GM23338 (cell line): ENCODE measurements at regions not wholly inside any gene's neighbourhood (a gene's known extent, or its start where the extent isn't known, plus 50 kb on each side); places are given as distances from the start of the nearest gene placed in this dataset.

Experiments used
- ATAC-seq: fragments of 200-7000 bp; cut with Tn5 transposase; 3 replicates; pipeline ENCODE4 v1.9.1; 2020
- DNase-seq: peaks from one replicate; pipeline ENCODE4 v3.0.0-alpha.2; 2015; ENCODE audit warnings: low spot score
- H2AFZ ChIP-seq: fragments of 200-600 bp; sonication (generic); 2 replicates; pipeline ENCODE4 v1.8.0; 2016; ENCODE audit warnings: antibody characterized with exemption, mild to moderate bottlenecking, moderate library complexity
- H3F3A ChIP-seq: fragments of 200-600 bp; sonication (generic); replicated peaks from 2 replicates; pipeline ENCODE4 v1.8.0; 2017; ENCODE audit warnings: antibody characterized with exemption, mixed run types, low read depth
- H3K27ac ChIP-seq: fragments of 200-600 bp; sonication (generic); 2 replicates; pipeline ENCODE4 v1.6.1; 2016; ENCODE audit warnings: low read depth
- H3K27me3 ChIP-seq: fragments of 200-600 bp; sonication (generic); 2 replicates; pipeline ENCODE4 v1.8.0; 2016; ENCODE audit warnings: mild to moderate bottlenecking, mixed run types, moderate library complexity; ENCODE audit not compliant: insufficient read depth
- H3K36me3 ChIP-seq: fragments of 200-600 bp; sonication (generic); 2 replicates; pipeline ENCODE4 v1.8.0; 2016; ENCODE audit warnings: mild to moderate bottlenecking; ENCODE audit not compliant: insufficient read depth
- H3K4me1 ChIP-seq: fragments of 200-600 bp; sonication (generic); 2 replicates; pipeline ENCODE4 v1.8.0; 2016; ENCODE audit warnings: mild to moderate bottlenecking, moderate library complexity; ENCODE audit not compliant: insufficient read depth
- H3K4me2 ChIP-seq: fragments of 200-600 bp; sonication (generic); 2 replicates; pipeline ENCODE4 v1.7.1; 2017; ENCODE audit warnings: mixed run types
- H3K4me3 ChIP-seq: fragments of 200-600 bp; sonication (generic); 2 replicates; pipeline ENCODE4 v1.6.1; 2016; ENCODE audit warnings: mixed run types
- H3K79me2 ChIP-seq: fragments of 200-600 bp; sonication (generic); replicated peaks from 2 replicates; pipeline ENCODE4 v1.8.0; 2017; ENCODE audit warnings: mild to moderate bottlenecking; ENCODE audit not compliant: insufficient read depth
- H3K9me2 ChIP-seq: fragments of 200-600 bp; sonication (generic); 2 replicates; pipeline ENCODE4 v1.8.0; 2017; ENCODE audit not compliant: insufficient read depth
- H4K20me1 ChIP-seq: fragments of 200-600 bp; sonication (generic); replicated peaks from 2 replicates; pipeline ENCODE4 v1.8.0; 2017; ENCODE audit warnings: mild to moderate bottlenecking; ENCODE audit not compliant: insufficient read depth
- H3K27ac Mint-ChIP-seq: 2 replicates; pipeline ENCODE4 v1.8.0; 2020; ENCODE audit warnings: inconsistent platforms, mild to moderate bottlenecking, moderate library complexity, mixed read lengths
- H3K27me3 Mint-ChIP-seq: 3 replicates; pipeline ENCODE4 v1.8.0; 2022; ENCODE audit warnings: low read depth, mild to moderate bottlenecking, moderate library complexity, mixed read lengths, inconsistent platforms; ENCODE audit not compliant: insufficient read depth, poor library complexity
- H3K36me3 Mint-ChIP-seq: 3 replicates; pipeline ENCODE4 v1.8.0; 2021; ENCODE audit warnings: low read depth, mild to moderate bottlenecking, inconsistent platforms, moderate library complexity, mixed read lengths
- H3K4me1 Mint-ChIP-seq: 3 replicates; pipeline ENCODE4 v1.8.0; 2020; ENCODE audit warnings: mild to moderate bottlenecking, inconsistent platforms, mixed read lengths
- H3K4me3 Mint-ChIP-seq: 3 replicates; pipeline ENCODE4 v1.8.0; 2021; ENCODE audit warnings: moderate library complexity, mild to moderate bottlenecking, inconsistent platforms, mixed read lengths
- H3K9me3 Mint-ChIP-seq: 3 replicates; pipeline ENCODE4 v1.8.0; 2020; ENCODE audit warnings: moderate library complexity, mild to moderate bottlenecking, inconsistent platforms, mixed read lengths
- CREB1 ChIP-seq: fragments of 250-450 bp; sonication (Bioruptor Pico); IDR thresholded peaks from 2 replicates; pipeline ENCODE4 v1.5.0; 2020; ENCODE audit warnings: low read depth, mild to moderate bottlenecking, moderate library complexity
- EZH2 ChIP-seq: fragments of 200-600 bp; sonication (generic); IDR thresholded peaks from one replicate; pipeline ENCODE4 v1.8.0; 2017; ENCODE audit warnings: antibody characterized with exemption, mild to moderate bottlenecking, low read depth; ENCODE audit not compliant: unreplicated experiment
- EZH2phosphoT487 ChIP-seq: fragments of 200-600 bp; sonication (generic); IDR thresholded peaks from one replicate; pipeline ENCODE4 v1.8.1; 2018; ENCODE audit warnings: antibody characterized with exemption; ENCODE audit not compliant: unreplicated experiment
- JUNB ChIP-seq: IDR thresholded peaks from one replicate; pipeline ENCODE4 v1.6.1; 2016; ENCODE audit warnings: antibody characterized with exemption; ENCODE audit not compliant: unreplicated experiment
- NANOG ChIP-seq: IDR thresholded peaks from 2 replicates; pipeline ENCODE4 v1.6.1; 2016; ENCODE audit warnings: antibody characterized with exemption, borderline replicate concordance
- STAT1 ChIP-seq: IDR thresholded peaks from one replicate; pipeline ENCODE4 v1.6.1; 2016; ENCODE audit warnings: antibody characterized with exemption; ENCODE audit not compliant: unreplicated experiment
- ZNF114 ChIP-seq: fragments of 250-450 bp; sonication (Bioruptor Pico); IDR thresholded peaks from 2 replicates; pipeline ENCODE4 v1.5.0; 2020; ENCODE audit warnings: mild to moderate bottlenecking, moderate library complexity
- ZNF331 ChIP-seq: fragments of 250-450 bp; sonication (Bioruptor Pico); IDR thresholded peaks from 2 replicates; pipeline ENCODE4 v1.5.0; 2020; ENCODE audit warnings: low read depth, mild to moderate bottlenecking, moderate library complexity
- TF ChIP-seq, protein P1 (sequence below): IDR thresholded peaks from one replicate; pipeline ENCODE4 v1.6.1; 2018; ENCODE audit warnings: antibody characterized with exemption; ENCODE audit not compliant: unreplicated experiment
- TF ChIP-seq, protein P2 (sequence below): IDR thresholded peaks from 2 replicates; pipeline ENCODE4 v1.6.1; 2016; ENCODE audit warnings: antibody characterized with exemption

DNA sequence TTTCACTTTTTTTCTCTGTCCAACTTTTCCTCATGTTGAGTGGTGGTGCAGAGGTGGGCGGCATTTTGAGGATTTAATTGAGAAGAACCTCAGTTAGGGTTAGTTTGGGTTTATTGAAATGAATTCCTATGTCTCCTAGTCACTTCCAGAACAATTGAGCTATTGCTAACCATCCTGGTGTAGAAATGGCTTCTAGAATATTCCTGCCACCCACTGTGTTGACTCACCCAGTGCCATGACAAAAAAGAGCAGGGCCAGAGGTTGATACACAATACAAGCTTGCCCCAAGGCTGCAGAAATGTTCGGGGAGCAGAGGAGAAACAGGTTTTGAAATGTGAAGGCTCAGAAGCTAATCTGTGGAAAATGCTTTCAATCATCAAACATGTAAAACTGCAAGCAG is 167.1 kb upstream of the TRIB2 start:
- no peak overlapping the region for H3K4me3 ChIP-seq
- Mint-ChIP-seq H3K36me3 (no peaks in the 10 kb centered on the region; the same call in 2 of the 3 replicates), H3K27ac (no peak overlapping the region), H3K9me3 (peaks cover 6% of the 10 kb centered on the region), H3K4me1 (peaks cover 12% of the 10 kb centered on the region), H3K27me3 (peaks cover 5% of the 10 kb centered on the region), H3K4me3 (no peak overlapping the region)
- H3K36me3 ChIP-seq = no peaks in the 10 kb centered on the region
- DNase-seq (no peak), ATAC-seq (no peak)
- no peak overlapping the region for H3K4me2 ChIP-seq
- no peaks in the 10 kb centered on the region for H3K27me3 ChIP-seq
- H3K4me1 ChIP-seq = no peaks in the 10 kb centered on the region
- no peaks in the 10 kb centered on the region for H4K20me1 ChIP-seq
- no peaks in the 10 kb centered on the region for H3F3A ChIP-seq
- TF ChIP-seq, protein P1, sequence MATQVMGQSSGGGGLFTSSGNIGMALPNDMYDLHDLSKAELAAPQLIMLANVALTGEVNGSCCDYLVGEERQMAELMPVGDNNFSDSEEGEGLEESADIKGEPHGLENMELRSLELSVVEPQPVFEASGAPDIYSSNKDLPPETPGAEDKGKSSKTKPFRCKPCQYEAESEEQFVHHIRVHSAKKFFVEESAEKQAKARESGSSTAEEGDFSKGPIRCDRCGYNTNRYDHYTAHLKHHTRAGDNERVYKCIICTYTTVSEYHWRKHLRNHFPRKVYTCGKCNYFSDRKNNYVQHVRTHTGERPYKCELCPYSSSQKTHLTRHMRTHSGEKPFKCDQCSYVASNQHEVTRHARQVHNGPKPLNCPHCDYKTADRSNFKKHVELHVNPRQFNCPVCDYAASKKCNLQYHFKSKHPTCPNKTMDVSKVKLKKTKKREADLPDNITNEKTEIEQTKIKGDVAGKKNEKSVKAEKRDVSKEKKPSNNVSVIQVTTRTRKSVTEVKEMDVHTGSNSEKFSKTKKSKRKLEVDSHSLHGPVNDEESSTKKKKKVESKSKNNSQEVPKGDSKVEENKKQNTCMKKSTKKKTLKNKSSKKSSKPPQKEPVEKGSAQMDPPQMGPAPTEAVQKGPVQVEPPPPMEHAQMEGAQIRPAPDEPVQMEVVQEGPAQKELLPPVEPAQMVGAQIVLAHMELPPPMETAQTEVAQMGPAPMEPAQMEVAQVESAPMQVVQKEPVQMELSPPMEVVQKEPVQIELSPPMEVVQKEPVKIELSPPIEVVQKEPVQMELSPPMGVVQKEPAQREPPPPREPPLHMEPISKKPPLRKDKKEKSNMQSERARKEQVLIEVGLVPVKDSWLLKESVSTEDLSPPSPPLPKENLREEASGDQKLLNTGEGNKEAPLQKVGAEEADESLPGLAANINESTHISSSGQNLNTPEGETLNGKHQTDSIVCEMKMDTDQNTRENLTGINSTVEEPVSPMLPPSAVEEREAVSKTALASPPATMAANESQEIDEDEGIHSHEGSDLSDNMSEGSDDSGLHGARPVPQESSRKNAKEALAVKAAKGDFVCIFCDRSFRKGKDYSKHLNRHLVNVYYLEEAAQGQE = no peak
- no peak for TF ChIP-seq NANOG
- no peak overlapping the region for H3K27ac ChIP-seq
- H3K79me2 ChIP-seq = no peaks in the 10 kb centered on the region
- peaks cover 8% of the 10 kb centered on the region; the same call in 1 of the 2 replicates for H3K9me2 ChIP-seq
- H2AFZ ChIP-seq = no peak overlapping the region

DNA sequence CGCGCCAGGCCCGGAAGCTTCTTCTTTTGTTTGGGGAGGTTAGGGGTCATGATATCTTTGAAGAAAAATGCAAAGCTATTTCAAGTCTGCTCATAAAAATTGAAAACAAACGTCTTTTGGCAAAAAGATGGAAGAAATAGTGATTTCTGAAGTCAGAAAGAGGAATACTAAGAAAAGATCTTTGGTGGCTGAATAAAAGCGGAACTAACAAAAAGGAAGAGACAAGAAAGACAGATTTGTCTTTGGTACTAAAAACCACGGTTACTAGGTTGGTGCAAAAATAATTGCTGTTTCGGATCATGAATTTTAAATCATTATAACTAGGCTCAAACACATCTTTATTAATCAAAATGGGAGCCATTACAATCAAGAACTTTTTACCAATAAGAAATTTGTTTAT is 164.6 kb upstream of the TRIB2 start:
- Histone ChIP-seq H3K4me3 (no peak overlapping the region), H3F3A (no peaks in the 10 kb centered on the region), H3K4me1 (peaks cover 8% of the 10 kb centered on the region), H3K79me2 (no peaks in the 10 kb centered on the region), H3K27me3 (no peaks in the 10 kb centered on the region), H3K36me3 (no peaks in the 10 kb centered on the region), H4K20me1 (no peaks in the 10 kb centered on the region), H2AFZ (no peak overlapping the region), H3K27ac (no peak overlapping the region), H3K4me2 (no peak overlapping the region), H3K9me2 (peaks cover 8% of the 10 kb centered on the region; the same call in 1 of the 2 replicates)
- ATAC-seq = no peak
- H3K36me3 Mint-ChIP-seq = no peaks in the 10 kb centered on the region; the same call in 2 of the 3 replicates
- peaks cover 6% of the 10 kb centered on the region for H3K9me3 Mint-ChIP-seq
- peaks cover 5% of the 10 kb centered on the region for H3K27me3 Mint-ChIP-seq
- no peak overlapping the region for H3K27ac Mint-ChIP-seq
- no peak overlapping the region for H3K4me3 Mint-ChIP-seq
- DNase-seq = no peak
- H3K4me1 Mint-ChIP-seq = peaks cover 23% of the 10 kb centered on the region
- TF ChIP-seq NANOG (no peak), STAT1 (no peak), EZH2phosphoT487 (no peak), EZH2 (no peak), JUNB (no peak), ZNF331 (CRISPR knock-in tag) (no peak), ZNF114 (no peak), CREB1 (CRISPR knock-in tag) (no peak)
- TF ChIP-seq, protein P1 = no peak
- TF ChIP-seq, protein P2, sequence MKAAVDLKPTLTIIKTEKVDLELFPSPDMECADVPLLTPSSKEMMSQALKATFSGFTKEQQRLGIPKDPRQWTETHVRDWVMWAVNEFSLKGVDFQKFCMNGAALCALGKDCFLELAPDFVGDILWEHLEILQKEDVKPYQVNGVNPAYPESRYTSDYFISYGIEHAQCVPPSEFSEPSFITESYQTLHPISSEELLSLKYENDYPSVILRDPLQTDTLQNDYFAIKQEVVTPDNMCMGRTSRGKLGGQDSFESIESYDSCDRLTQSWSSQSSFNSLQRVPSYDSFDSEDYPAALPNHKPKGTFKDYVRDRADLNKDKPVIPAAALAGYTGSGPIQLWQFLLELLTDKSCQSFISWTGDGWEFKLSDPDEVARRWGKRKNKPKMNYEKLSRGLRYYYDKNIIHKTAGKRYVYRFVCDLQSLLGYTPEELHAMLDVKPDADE = no peak
